ENCODE measurements at regions not wholly inside any gene's neighbourhood (a gene's known extent, or its start where the extent isn't known, plus 50 kb on each side); places are given as distances from the start of the nearest gene placed in this dataset.

DNA sequence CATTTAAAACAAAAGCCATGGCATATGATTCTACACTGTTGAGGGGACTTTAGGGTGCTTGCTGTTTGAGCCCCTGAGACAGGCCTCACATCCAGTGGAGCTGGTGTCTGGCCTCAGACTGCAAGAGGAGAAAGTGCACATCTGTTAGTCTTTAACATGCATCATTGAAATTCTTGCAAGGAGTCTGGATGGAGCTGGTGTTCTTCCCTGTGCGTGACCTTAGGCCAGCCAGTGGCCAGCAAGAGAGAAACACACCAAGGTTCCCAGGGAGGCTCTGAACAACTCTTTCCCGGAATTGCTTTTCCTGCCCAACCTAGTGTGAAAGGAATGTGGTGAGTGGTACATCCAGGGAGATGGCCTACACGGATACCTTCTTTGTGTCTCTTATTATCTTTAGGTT is 282.8 kb upstream of the TNC start:
- no peak overlapping the region for H2AFZ ChIP-seq (ENCODE audit: low read depth, low read length, severe bottlenecking)
- no peak overlapping the region for H3K9ac ChIP-seq (ENCODE audit: low read length)
- no peaks in the 10 kb centered on the region for H4K20me1 ChIP-seq (ENCODE audit: low read depth, low read length)
- no peaks in the 10 kb centered on the region for H3K9me3 ChIP-seq (ENCODE audit: insufficient read depth, low read length)
- no peaks in the 10 kb centered on the region for H3K36me3 ChIP-seq (ENCODE audit: low read length)
- H3K79me2 ChIP-seq (ENCODE audit: insufficient read depth, low read length): no peaks in the 10 kb centered on the region
- TF ChIP-seq, protein P1, sequence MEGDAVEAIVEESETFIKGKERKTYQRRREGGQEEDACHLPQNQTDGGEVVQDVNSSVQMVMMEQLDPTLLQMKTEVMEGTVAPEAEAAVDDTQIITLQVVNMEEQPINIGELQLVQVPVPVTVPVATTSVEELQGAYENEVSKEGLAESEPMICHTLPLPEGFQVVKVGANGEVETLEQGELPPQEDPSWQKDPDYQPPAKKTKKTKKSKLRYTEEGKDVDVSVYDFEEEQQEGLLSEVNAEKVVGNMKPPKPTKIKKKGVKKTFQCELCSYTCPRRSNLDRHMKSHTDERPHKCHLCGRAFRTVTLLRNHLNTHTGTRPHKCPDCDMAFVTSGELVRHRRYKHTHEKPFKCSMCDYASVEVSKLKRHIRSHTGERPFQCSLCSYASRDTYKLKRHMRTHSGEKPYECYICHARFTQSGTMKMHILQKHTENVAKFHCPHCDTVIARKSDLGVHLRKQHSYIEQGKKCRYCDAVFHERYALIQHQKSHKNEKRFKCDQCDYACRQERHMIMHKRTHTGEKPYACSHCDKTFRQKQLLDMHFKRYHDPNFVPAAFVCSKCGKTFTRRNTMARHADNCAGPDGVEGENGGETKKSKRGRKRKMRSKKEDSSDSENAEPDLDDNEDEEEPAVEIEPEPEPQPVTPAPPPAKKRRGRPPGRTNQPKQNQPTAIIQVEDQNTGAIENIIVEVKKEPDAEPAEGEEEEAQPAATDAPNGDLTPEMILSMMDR (IDR thresholded peaks at IDR 0.05; ENCODE audit: insufficient read depth, low read length, poor library complexity, severe bottlenecking): no peak
- TF ChIP-seq EZH2phosphoT487 (conservative IDR thresholded peaks at IDR 0.05; ENCODE audit: low read length): no peak
- H3K9me2 ChIP-seq (replicated peaks; ENCODE audit: insufficient read depth, low read length): no peaks in the 10 kb centered on the region
- H3F3A ChIP-seq (ENCODE audit: insufficient read depth): no peaks in the 10 kb centered on the region
- no peak overlapping the region for H3K4me3 ChIP-seq (ENCODE audit: insufficient read depth, low read length, poor library complexity, severe bottlenecking)
- H3K27me3 ChIP-seq (ENCODE audit: low read length): no peaks in the 10 kb centered on the region
- no peak overlapping the region for H3K4me2 ChIP-seq (ENCODE audit: low read depth, low read length, poor library complexity, severe bottlenecking)
- H3K27ac ChIP-seq (ENCODE audit: low read depth, low read length): no peak overlapping the region

DNA sequence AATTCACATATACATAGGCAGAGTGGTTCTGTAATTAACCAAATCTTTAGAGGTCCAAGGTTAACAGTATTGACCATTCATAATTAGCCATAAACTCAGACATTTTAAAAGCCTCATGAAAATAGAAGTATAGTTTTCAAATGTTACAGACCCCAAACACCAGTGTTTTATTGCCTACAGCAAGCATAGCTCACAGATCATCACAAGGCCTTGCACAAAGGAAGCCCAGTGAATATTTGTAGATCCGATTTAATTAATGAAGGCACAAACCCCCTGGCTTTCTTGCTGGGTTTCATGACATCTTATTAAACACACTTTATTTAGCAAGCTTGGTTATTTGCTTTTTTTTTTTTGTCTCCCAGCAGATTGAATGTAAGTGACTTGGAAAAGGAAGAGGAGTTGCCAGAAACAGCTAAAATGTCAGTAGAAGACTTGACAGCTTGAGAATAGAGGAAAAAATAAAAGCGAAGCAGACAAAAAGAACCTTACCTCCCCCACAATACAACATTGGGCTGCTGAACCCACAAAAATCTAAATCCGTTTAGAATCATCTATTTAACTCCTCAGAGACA is 283.9 kb upstream of the TNC start:
- Histone ChIP-seq H4K20me1 (ENCODE audit: low read depth, low read length) (no peaks in the 10 kb centered on the region), H3K36me3 (ENCODE audit: low read length) (no peaks in the 10 kb centered on the region), H3K9me2 (replicated peaks; ENCODE audit: insufficient read depth, low read length) (no peaks in the 10 kb centered on the region), H2AFZ (ENCODE audit: low read depth, low read length, severe bottlenecking) (no peak overlapping the region), H3F3A (ENCODE audit: insufficient read depth) (no peaks in the 10 kb centered on the region), H3K4me2 (ENCODE audit: low read depth, low read length, poor library complexity, severe bottlenecking) (no peak overlapping the region), H3K9ac (ENCODE audit: low read length) (no peak overlapping the region), H3K79me2 (ENCODE audit: insufficient read depth, low read length) (no peaks in the 10 kb centered on the region), H3K9me3 (ENCODE audit: insufficient read depth, low read length) (no peaks in the 10 kb centered on the region), H3K27ac (ENCODE audit: low read depth, low read length) (no peak overlapping the region), H3K27me3 (ENCODE audit: low read length) (no peaks in the 10 kb centered on the region), H3K4me3 (ENCODE audit: insufficient read depth, low read length, poor library complexity, severe bottlenecking) (no peak overlapping the region)
- TF ChIP-seq, protein P1 (IDR thresholded peaks at IDR 0.05; ENCODE audit: insufficient read depth, low read length, poor library complexity, severe bottlenecking): no peak
- TF ChIP-seq EZH2phosphoT487 (conservative IDR thresholded peaks at IDR 0.05; ENCODE audit: low read length): no peak

DNA sequence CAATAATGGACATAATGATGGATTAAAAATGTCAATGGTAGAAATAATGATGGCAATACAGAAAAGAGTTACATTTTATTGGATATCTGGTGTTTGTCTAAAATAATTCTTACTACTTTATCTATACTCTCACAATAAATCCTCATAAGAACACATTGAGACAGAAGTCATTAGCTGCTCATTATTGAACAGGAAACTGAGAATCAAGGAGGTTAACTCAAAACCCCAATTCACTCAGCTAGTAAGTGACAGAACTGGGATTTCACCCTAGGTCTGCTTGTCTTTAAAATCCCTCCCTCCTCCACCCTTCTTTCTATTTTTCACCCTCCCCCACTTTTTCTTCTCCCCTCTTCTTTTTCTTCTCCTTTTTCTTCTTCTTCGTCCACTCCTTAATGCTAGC is 285.8 kb upstream of the TNC start:
- Histone ChIP-seq H3K27me3 (ENCODE audit: low read length) (no peaks in the 10 kb centered on the region), H3K4me3 (ENCODE audit: insufficient read depth, low read length, poor library complexity, severe bottlenecking) (no peak overlapping the region), H4K20me1 (ENCODE audit: low read depth, low read length) (no peaks in the 10 kb centered on the region), H2AFZ (ENCODE audit: low read depth, low read length, severe bottlenecking) (no peak overlapping the region), H3K36me3 (ENCODE audit: low read length) (no peaks in the 10 kb centered on the region), H3K4me2 (ENCODE audit: low read depth, low read length, poor library complexity, severe bottlenecking) (no peak overlapping the region), H3K79me2 (ENCODE audit: insufficient read depth, low read length) (no peaks in the 10 kb centered on the region), H3K9me2 (replicated peaks; ENCODE audit: insufficient read depth, low read length) (no peaks in the 10 kb centered on the region), H3F3A (ENCODE audit: insufficient read depth) (no peaks in the 10 kb centered on the region), H3K9me3 (ENCODE audit: insufficient read depth, low read length) (no peaks in the 10 kb centered on the region), H3K27ac (ENCODE audit: low read depth, low read length) (no peak overlapping the region), H3K9ac (ENCODE audit: low read length) (no peak overlapping the region)
- TF ChIP-seq, protein P1 (IDR thresholded peaks at IDR 0.05; ENCODE audit: insufficient read depth, low read length, poor library complexity, severe bottlenecking): no peak
- TF ChIP-seq EZH2phosphoT487 (conservative IDR thresholded peaks at IDR 0.05; ENCODE audit: low read length): no peak
